ENCODE measurements at regions not wholly inside any gene's neighbourhood (a gene's known extent, or its start where the extent isn't known, plus 50 kb on each side); places are given as distances from the start of the nearest gene placed in this dataset.
"Not testable (repeated sequence)": the region's sequence is repeated elsewhere in the genome, so short reads cannot be mapped to it uniquely, and the experiment has no call there.

DNA sequence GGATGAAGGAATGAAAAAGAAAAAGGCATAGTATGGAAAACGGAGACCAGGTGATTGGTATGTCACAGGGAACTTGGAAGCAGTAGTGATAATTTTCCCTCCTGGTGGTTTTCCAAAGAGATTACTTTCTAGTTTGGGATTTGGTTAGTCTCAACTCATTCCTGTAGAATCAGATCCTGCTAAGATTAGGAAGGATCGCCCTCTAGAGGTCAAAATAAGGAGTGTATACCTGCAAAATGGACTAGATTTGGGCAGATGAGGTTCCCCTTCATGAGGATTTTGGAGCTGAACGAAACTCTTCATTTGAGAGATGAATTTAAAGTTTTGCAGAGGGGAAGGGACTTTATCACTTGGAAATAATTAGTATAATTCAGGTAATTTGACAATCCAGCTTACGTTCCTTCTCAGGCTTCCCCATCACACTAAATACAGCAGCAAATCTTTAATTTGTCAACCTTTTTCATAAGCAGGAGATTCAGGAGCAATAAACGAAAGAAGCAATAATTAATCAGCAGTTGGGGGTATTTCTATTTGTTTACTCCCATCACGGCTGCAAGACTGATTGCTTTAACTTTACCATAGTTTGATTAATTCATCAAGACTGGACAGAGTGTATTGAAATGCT lies 65.2 kb downstream of the CCDC195 start:
- peak; percentile 28 for DNase-seq

DNA sequence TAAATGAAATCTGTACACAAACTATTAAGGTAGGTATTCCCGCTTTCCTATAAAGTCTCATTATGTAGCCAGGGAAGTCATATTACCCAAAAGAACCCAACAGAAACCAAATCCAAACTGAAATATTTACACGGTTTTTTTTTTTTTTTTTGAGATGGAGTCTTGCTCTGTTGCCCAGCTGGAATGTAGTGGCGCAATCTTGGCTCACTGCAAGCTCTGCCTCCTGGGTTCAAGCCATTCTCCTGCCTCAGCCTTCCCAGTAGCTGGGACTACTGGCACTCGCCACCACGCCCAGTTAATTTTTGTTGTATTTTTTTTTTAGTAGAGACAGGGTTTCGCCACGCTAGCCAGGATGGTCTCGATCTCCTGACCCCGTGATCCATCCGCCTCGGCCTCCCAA lies 62.5 kb upstream of the CUL3 start:
- DNase-seq: not testable (repeated sequence)

DNA sequence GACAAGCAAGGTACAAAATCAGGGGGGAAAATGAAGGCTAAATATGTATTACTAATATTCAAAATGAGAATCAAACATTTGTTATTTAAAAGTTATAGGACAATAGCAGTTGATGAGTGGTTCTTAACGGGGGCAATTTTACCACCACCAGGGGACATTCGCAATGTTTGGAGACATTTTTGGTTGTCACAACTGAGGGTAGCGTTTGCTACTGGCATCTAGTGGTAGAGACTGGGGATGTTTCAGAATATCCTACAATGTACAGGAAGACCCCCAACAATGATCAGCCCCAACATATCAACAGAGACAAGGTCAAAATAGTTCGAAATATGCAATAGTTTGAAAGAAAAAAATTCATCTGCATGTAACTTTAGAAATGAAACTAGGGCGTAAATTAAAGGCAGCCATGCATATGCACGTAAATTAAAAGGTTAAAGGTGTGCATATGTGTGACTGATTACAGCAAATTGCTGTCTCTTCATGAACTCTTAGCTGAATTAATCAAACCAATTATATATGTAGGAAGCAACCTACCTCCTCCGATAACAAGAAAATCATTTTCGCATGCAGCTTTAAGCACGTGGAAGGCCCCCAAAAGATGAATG lies 61.2 kb upstream of the CUL3 start:
- no peak for DNase-seq

GRCh38 chr2:224645722-224646121 lies 60.6 kb upstream of the CUL3 start:
- DNase-seq: no peak

- no peak for DNase-seq
Measured at GRCh38 chr2:224640679-224641078, 55.5 kb upstream of the CUL3 start.

DNA sequence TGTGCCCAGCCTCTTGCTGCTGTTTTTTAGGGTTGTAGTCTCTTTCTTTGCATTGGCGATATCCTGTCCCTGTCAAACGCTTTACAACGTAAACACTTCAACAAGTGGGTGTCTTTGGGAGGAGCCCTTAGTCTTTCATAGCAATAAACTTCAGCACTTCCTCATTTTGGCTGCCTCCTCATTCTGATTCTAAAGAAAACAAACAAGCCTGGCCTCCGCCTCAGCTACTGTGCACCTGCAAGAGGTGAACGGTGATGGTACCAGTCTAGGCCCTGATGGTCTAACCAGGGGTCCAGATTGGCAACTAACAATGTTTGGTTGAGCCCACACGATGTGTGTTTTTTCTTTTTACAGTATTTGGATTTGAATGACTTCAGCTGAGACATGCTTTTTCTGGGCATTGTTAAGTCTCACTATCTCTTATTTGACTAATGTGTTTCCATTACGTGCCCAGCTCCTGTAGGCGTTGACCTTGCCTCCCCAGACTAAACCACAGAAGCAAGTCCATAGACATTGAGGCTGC lies 53.2 kb upstream of the CUL3 start:
- no peak for DNase-seq
